Stomach smooth muscle (tissue), 2 donors: ENCODE measurements at regions not wholly inside any gene's neighbourhood (a gene's known extent, or its start where the extent isn't known, plus 50 kb on each side); places are given as distances from the start of the nearest gene placed in this dataset.

Source experiments
- H3K27ac ChIP-seq: one replicate; pipeline ENCODE4 v1.7.0; 2013; ENCODE audit warnings: mild to moderate bottlenecking, low read length, inconsistent platforms
- H3K27me3 ChIP-seq, 2 donors: one replicate each; pipeline ENCODE4 v1.7.0; 2013; ENCODE audit warnings: low read length in 2 of 2; ENCODE audit not compliant: insufficient read depth in 2 of 2, control insufficient read depth in 1 of 2
- H3K36me3 ChIP-seq, 2 donors: one replicate each; pipeline ENCODE4 v1.7.0; 2013; ENCODE audit warnings: low read length in 2 of 2; ENCODE audit not compliant: control insufficient read depth in 2 of 2, insufficient read depth in 2 of 2
- H3K4me1 ChIP-seq: one replicate; pipeline ENCODE4 v1.7.0; 2013; ENCODE audit warnings: low read length; ENCODE audit not compliant: control insufficient read depth, insufficient read depth
- H3K4me3 ChIP-seq, 2 donors: one replicate each; pipeline ENCODE4 v1.7.0; 2013; ENCODE audit warnings: low read length in 2 of 2
- H3K9ac ChIP-seq, 2 donors: one replicate each; pipeline ENCODE4 v1.7.0; 2013; ENCODE audit warnings: low read length in 2 of 2, mild to moderate bottlenecking in 1 of 2
- H3K9me3 ChIP-seq, 2 donors: one replicate each; pipeline ENCODE4 v1.7.0; 2013; ENCODE audit warnings: low read length in 2 of 2; ENCODE audit not compliant: control insufficient read depth in 2 of 2
- donor health status: healthy.
- donor health status: Pancreatic carcinoma.

DNA sequence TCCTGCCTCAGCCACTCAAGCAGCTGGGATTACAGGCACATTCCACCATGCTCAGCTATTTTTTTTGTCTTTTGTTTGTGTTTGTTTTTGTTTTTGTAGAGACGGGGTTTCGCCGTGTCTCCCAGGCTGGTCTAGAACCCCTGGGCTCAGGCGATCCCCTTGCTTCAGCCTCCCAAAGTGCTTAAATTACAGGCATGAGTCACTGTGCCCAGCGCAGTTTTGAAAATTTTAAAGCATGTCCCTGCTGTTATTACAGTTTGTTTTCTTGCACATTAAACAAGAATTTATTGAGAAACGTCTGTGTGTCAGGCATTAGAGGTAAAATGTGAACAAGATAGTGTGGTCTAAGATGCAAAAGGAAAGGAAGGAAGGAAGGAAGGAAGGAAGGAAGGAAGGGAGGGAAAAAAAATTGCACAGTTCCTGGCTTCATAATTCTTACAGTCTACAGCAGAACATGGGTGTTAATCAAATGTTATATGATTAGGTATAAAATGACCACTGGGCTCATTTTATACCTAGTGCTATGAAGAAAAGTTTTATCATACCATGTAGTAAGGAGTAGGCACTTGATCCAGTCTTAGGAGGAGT is 205.4 kb downstream of the SNX18 start:
- Histone ChIP-seq H3K27me3 (no peaks in the 10 kb centered on the region), H3K9ac (no peak overlapping the region), H3K36me3 (no peaks in the 10 kb centered on the region), H3K27ac (no peak overlapping the region), H3K4me3 (no peak overlapping the region), H3K9me3 (no peaks in the 10 kb centered on the region), H3K4me1 (peaks cover 10% of the 10 kb centered on the region)

GRCh38 chr5:54721951-54722654 is 204.5 kb downstream of the SNX18 start:
- Histone ChIP-seq H3K4me1 (peaks cover 10% of the 10 kb centered on the region), H3K27ac (no peak overlapping the region), H3K27me3 (no peaks in the 10 kb centered on the region), H3K4me3 (no peak overlapping the region), H3K36me3 (no peaks in the 10 kb centered on the region), H3K9me3 (no peaks in the 10 kb centered on the region), H3K9ac (no peak overlapping the region)

- no peak overlapping the region for H3K27ac ChIP-seq
- no peak overlapping the region for H3K4me3 ChIP-seq
- no peak overlapping the region for H3K9ac ChIP-seq
- H3K27me3 ChIP-seq: no peaks in the 10 kb centered on the region
- peaks cover 10% of the 10 kb centered on the region for H3K4me1 ChIP-seq
- no peaks in the 10 kb centered on the region for H3K36me3 ChIP-seq
- H3K9me3 ChIP-seq: no peaks in the 10 kb centered on the region
These were observed 203.6 kb downstream of the SNX18 start for GRCh38 chr5:54721116-54721515.

DNA sequence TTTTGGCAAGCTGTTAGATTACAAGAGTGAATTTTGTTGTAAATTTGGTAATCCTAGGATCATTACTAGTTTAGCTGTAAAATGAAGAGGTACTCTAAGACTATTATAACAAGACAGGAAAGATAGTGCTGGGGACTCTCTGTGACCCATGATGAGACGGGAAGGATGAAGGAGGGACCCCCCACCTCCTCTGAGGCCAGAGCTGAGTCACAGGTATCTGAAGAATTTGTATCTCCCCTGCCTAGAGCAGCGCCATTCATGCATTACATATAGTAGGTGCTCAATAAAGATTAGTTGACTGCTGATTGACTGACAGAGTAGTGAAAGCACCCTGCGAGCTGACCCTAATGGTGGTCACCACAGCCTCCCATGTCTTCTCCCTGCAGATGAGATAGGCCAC is 202.8 kb downstream of the SNX18 start:
- H3K4me1 ChIP-seq: peaks cover 10% of the 10 kb centered on the region
- H3K36me3 ChIP-seq: no peaks in the 10 kb centered on the region
- no peak overlapping the region for H3K9ac ChIP-seq
- H3K4me3 ChIP-seq: no peak overlapping the region
- H3K27me3 ChIP-seq: no peaks in the 10 kb centered on the region
- H3K9me3 ChIP-seq: no peaks in the 10 kb centered on the region
- no peak overlapping the region for H3K27ac ChIP-seq

DNA sequence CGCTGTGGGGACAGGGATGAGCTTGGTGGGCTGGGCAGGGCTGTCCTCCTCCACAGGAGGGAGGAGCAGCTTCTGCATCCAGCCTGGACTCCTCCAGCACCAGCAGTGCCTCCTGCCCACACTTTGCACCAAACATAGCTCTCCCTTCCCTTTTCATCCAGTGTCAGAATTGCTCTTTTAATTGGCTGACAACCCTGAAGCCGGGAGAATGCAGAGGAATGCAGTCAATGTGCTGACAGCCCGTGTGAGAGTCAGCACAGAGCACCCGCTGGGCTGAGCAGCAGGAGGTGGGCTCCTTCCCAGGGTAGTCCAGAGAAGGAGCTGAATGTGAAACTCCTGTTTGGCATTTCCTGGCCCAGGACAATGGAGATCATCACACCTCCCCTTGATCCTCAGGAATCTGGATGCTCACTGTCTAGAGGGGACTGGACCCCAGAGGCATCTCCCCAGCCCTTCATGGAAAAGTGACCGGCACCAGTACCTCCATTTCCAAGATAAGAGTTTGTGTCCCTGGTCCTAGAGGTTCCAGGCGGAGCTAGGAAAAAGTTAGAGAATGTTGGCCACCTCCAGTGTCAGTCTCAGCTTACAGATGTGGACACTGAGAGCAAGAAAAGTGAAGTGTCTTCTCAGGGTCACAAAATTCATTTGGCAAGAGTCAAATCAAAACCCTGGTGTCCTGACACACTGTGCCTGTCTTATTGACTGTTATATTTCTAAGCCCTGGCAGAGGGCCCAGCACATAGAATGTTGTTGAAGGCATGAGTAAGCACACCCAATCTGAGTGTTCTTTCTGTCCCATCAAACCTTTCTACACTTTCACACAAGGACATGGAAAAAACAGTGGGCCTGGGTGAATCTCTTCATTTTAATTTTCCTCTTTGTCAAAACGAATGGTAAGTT is 202.1 kb downstream of the SNX18 start:
- peak overlapping the region in 1 of 2 donors; percentile 3 for H3K4me3 ChIP-seq
- H3K9me3 ChIP-seq: no peaks in the 10 kb centered on the region
- H3K9ac ChIP-seq: no peak overlapping the region
- H3K27me3 ChIP-seq: no peaks in the 10 kb centered on the region
- peaks cover 10% of the 10 kb centered on the region for H3K4me1 ChIP-seq
- peak overlapping the region; percentile 11 for H3K27ac ChIP-seq
- no peaks in the 10 kb centered on the region for H3K36me3 ChIP-seq

DNA sequence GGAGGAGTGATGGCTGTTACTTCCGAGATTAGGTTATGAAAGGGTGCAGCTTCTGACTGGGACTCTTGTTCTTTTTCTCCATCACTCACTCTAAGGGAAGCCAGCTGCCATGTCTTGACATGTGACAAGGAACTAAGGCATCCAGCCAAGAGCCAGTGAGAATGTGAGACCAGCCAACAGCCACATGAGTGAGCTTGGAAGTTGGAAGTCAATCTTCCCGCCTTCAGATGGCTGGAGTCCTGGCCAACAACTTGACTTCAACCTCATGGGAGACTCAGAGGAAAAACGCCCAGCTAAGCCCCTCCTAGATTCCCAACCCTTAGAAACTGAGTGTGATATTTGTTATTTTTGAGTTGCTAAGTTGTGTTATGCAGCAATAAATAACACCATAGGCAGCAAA is 201.1 kb downstream of the SNX18 start:
- peaks cover 10% of the 10 kb centered on the region for H3K4me1 ChIP-seq
- H3K36me3 ChIP-seq: no peaks in the 10 kb centered on the region
- H3K9ac ChIP-seq: no peak overlapping the region
- no peaks in the 10 kb centered on the region for H3K9me3 ChIP-seq
- no peaks in the 10 kb centered on the region for H3K27me3 ChIP-seq
- H3K4me3 ChIP-seq: no peak overlapping the region
- H3K27ac ChIP-seq: no peak overlapping the region

DNA sequence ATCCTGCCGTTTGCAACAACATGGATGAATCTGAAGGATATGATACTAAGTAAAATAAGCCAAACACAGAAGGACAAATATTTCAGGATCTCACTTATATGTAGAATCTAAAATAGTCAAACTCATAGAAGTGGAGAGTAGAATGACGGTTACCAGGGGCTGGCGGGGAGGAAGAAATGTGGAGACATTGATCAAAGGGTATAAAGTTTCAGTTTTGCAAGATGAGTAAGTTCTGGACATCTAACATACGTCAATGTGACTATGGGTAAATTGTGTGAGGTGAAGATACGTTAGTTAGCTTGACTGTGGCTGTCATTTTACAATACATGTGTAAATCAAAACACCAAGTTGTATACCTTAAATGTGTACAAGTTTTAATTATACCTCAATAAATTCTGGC is 200.3 kb downstream of the SNX18 start:
- peaks cover 10% of the 10 kb centered on the region for H3K4me1 ChIP-seq

GRCh38 chr5:54717459-54717858 is 199.9 kb downstream of the SNX18 start:
- H3K4me3 ChIP-seq: no peak overlapping the region
- H3K9me3 ChIP-seq: no peaks in the 10 kb centered on the region
- H3K4me1 ChIP-seq: peaks cover 10% of the 10 kb centered on the region
- no peak overlapping the region for H3K9ac ChIP-seq
- no peak overlapping the region for H3K27ac ChIP-seq
- no peaks in the 10 kb centered on the region for H3K27me3 ChIP-seq
- H3K36me3 ChIP-seq: no peaks in the 10 kb centered on the region

More for the DNA sequence above, 200.3 kb downstream of the SNX18 start:
- Histone ChIP-seq H3K4me3 (no peak overlapping the region), H3K36me3 (no peaks in the 10 kb centered on the region), H3K27me3 (no peaks in the 10 kb centered on the region), H3K27ac (no peak overlapping the region), H3K9ac (no peak overlapping the region), H3K9me3 (no peaks in the 10 kb centered on the region)

DNA sequence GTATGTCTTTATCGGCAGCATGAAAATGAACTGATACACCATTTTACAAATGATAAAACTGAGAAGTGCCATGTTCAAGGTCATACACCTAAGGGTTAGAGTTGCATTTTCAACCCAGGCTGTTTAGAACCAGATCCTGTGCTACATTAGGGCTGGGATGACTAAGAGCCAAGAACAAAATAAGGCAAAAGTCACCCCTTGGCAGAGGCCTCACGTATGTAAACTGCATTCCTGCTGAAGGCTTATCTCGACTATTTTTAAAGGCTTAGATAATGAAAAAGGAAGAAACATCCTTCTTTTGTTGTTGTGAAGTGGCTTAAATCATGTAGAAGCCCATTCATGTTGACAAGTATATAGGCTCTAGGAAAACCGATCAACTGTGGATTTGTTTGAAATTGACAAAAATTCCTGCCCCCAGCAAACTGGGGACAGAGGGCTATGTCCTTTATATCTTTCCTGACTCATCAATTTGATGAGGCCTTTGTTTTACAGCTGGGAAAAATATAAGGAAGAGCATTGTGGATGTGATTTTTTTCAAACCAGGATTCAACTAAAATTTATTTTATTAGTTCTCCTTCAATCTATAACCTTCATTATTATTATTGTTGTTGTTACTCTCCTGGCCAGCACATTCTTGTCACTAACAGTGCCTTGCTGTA is 196.5 kb downstream of the SNX18 start:
- H3K9ac ChIP-seq: no peak overlapping the region
- no peaks in the 10 kb centered on the region for H3K36me3 ChIP-seq
- no peak overlapping the region for H3K4me3 ChIP-seq
- no peaks in the 10 kb centered on the region for H3K9me3 ChIP-seq
- no peak overlapping the region for H3K27ac ChIP-seq
- H3K27me3 ChIP-seq: no peaks in the 10 kb centered on the region
- H3K4me1 ChIP-seq: peaks cover under 1% of the 10 kb centered on the region

DNA sequence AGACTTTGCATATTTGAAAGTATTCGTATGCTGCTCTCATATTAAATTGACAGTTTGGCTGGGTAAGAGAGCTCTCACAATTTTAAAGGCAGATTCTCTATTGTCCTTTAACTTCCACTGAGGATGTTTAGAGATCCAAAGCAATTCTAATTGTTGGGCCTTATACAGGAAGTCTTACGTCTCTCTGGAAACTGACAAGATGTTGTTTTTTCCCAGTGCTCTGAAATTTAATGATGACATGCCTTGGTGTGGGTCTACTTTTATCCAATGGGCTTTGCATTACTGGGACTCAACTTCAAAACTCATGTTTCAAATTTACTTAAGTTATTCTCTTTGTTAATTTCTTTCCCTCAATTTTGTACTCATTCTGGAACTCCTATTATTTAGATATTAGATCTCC is 191.5 kb downstream of the SNX18 start:
- Histone ChIP-seq H3K36me3 (no peaks in the 10 kb centered on the region), H3K9me3 (no peaks in the 10 kb centered on the region), H3K27ac (no peak overlapping the region), H3K9ac (no peak overlapping the region), H3K27me3 (no peaks in the 10 kb centered on the region), H3K4me1 (no peaks in the 10 kb centered on the region), H3K4me3 (no peak overlapping the region)
